ENCODE measurements at regions not wholly inside any gene's neighbourhood (a gene's known extent, or its start where the extent isn't known, plus 50 kb on each side); places are given as distances from the start of the nearest gene placed in this dataset.
"Not testable (repeated sequence)": the region's sequence is repeated elsewhere in the genome, so short reads cannot be mapped to it uniquely, and the experiment has no call there.

DNA sequence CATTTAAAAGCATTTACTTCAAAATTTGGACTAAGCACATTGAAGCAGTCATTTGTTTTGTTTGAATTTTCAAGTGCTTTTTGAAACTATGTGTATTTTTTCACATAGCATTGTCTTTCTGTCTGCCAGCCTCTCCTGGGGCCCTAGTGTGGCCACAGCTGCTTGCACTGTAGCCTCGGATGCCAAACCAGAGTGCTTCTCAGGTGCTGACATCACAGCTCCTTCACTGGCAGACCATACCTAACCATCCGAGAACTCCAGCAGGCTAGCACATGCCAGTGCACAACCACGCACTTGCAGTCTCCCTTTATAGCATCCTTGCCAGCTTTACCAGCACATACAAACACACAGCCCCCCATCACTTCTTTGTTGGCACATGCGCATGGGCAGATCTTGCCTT, 1019.7 kb downstream of the STPG2 start:
- no peak for DNase-seq

DNA sequence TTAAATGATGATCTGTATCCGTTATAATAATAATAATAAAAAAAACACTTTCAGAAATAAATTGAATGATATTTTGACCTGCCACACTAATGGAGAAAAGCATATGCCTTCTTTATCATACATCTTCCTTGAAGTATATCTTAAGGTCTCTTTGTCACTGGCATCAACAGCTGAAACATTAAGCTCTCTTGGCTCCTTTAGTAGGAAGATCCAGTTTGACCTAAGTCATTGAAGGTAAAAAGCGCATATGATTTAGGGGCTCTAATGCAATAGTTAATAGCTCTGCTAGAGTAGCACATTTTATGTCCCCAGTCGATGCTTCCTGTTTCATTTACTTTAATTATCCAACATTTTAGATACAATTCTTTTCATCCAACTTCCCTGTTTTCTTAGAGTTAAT, 1010.8 kb downstream of the STPG2 start:
- no peak for DNase-seq

GRCh38 chr4:97134456-97134855, 1008.8 kb downstream of the STPG2 start:
- DNase-seq = no peak

GRCh38 chr4:97139791-97140190, 1003.5 kb downstream of the STPG2 start:
- DNase-seq = no peak

- DNase-seq = no peak
Measured at GRCh38 chr4:97140545-97140944, 1002.7 kb downstream of the STPG2 start.

DNA sequence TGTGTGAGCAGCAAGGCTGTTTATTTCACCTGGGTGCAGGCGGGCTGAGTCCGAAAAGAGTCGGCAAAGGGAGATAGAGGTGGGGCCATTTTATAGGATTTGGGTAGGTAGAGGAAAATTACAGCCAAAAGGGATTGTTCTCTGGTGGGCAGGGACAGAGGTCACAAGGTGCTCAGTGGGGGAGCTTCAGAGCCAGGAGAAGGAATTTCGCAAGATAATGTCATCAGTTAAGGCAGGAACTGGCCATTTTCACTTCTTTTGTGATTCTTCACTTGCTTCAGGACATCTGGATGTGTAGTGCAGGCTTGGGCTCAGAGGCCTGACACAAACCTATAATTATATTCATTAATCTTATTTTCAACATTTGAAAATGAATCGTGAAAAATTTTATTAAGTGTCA, 1001.9 kb downstream of the STPG2 start:
- not testable (repeated sequence) for DNase-seq

DNA sequence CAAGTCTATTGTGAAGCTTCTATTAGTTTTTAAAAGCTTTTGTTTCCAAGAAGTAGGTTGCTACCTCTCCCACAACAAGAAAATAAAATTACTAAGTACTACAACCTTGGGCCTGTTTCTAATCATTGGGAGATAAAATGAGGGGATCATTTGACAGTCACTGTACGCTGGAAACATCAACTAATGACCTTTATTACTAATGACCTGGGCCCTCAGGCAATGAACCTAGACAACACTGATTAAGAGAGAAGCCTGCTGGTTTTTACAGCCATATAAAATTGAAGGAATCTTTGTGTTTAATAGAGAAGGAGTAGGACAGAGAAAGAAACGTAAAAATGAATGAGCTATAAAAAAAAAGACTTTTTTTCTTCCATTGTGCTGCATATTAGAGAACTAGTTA, 1000.9 kb downstream of the STPG2 start:
- DNase-seq = no peak

GRCh38 chr4:97142893-97143292, 1000.4 kb downstream of the STPG2 start:
- DNase-seq = no peak

- no peak for DNase-seq
Measured at GRCh38 chr4:97144199-97144598, 999.1 kb downstream of the STPG2 start.

DNA sequence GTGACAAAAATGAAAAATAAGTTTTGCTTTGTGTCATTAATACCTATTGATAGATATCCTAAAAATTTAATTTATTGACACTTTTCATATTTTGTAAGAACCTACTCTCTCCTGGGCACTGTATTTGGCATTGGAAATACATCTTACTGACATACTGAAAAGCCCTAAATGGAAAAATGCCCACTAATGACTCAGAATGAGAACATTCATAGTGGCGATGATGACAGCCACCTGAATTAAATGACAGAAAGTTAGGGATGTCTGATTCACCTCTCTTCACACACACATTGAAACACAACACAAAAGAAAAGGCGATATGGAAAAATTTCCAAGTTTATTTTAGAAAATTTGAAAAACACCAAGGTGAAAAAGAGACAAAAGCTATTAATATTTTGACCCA, 992.3 kb downstream of the STPG2 start:
- no peak for DNase-seq

- no peak for DNase-seq
Measured at GRCh38 chr4:97152149-97152548, 991.1 kb downstream of the STPG2 start.

- DNase-seq = no peak
Measured at GRCh38 chr4:97153042-97153441, 990.2 kb downstream of the STPG2 start.

DNA sequence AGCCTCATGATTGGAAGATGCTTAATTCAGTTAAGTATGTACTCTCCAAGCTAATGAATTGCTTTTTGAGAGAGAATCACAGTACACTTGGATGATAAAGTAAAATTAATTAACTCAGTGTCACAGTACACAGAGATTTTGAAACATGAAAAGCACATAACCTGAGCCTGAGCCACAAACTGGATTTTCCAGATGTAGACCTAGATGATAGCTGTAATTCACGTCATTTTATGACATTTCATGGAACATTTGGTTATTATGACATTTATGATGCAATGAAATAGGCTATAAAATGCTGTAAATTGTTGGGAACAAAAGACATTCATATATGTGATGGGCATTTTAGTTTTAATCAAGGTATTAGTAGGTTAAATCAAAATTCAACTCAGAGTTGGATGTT, 983.7 kb downstream of the STPG2 start:
- DNase-seq = no peak

DNA sequence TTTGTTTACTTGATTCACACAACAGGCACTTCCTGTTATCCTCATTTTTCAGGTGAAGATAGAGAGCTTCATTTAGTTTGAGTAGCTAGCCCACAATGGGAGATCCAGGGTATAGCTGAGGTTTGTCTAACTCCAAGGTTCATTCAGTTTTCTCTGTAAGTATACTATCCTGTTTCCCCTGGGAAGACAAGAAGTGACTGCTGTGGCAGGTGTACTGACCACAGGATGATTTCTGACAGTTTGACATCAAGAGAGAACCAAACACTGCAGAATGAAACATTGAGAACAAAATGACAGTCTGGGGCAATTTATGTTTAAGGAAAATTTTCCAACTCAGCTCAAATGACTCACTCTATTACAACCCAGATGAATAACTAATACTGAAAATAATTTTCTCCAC, 958.0 kb downstream of the STPG2 start:
- no peak for DNase-seq

GRCh38 chr4:97197106-97197505, 946.2 kb downstream of the STPG2 start:
- DNase-seq = no peak

- DNase-seq = no peak
Measured at GRCh38 chr4:97208749-97209148, 934.5 kb downstream of the STPG2 start.

- DNase-seq = no peak
Measured at GRCh38 chr4:97215409-97215941, 927.8 kb downstream of the STPG2 start.

DNA sequence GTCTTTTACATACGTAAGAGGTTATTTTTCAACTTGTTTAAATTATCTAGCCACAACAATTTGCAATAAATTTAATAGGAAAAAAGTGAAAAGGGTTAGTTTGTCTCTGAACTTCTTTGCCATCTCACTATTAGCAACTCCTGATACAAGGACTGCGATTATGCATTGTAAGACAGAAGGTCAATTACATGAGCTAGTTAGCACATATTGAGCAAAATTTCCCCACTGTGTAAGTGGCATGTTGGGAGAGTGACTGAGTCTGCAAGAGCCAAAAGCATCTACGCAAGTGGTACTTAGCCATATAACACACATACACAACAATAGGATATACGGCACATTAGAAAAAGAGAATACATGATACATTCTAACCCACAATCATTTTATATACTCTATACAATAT, 927.2 kb downstream of the STPG2 start:
- DNase-seq = no peak

DNA sequence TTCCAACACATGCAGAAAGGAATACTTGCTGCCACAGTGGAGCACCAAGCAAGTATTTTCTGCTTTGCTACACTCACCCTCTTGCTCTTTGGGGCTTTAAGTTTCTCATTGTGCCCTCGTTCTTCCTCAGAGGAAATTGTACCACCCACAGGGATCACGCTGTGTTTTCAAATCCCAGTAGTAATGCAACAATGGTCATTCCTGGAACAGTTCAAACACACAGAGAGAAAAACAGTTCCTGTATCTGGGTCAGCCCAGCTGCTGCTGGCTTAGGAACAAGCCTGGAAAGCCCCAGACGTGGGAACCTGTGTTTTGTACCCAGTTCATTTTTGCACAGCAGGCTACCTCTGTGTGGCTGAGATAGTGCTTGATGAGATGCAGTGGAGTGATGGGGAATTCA, 907.8 kb downstream of the STPG2 start:
- no peak for DNase-seq

DNA sequence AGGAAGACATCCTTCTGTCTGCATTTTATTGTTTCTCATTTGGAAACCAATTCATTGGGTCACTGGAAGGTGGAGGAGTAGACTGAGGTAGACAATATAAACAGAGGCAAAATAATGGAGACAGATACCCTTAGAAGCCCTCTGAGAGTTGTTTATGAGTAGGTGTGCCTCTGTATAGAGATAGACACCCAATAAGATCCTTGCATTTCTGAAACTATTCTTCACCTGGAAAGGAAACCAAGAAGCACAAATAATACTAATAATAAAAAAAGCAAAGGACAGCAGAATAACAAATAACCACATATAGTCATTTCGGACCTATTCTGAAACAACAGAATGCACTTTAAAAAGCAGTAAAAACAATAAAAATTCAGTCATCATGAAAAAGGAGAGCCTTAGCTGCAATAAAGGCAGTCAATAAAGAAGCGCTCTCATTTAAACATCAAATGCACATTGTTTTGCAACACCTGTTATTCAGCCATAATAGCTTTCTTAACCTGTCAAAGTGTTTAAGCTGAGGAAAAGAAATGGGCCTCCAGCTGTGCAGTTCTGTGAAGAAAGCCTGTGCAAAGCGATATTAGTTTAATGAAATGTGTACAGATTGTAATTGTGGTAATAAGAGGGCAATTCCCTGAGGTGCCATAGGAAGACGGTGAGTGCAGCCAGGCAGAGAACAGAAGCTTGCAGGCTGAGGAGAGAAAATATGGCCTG, 904.2 kb downstream of the STPG2 start:
- DNase-seq = no peak

DNA sequence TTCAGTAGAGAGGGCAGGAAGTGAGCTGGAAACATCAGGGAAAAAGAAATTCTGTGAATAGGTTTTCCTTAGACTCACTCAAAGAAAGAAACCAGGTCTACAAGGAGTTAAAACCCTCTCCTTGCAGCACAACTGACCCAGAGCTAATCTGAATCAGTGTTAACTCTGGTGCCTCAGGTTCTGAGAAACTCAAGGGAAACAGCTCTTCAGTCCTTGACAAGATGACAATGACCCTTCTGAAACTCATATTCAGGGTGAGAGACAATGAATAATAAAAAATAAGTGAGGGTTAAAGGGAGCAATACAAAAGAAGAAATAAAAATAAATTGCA, 903.6 kb downstream of the STPG2 start:
- no peak for DNase-seq

- DNase-seq = no peak
Measured at GRCh38 chr4:97252615-97253154, 890.6 kb downstream of the STPG2 start.

- DNase-seq = no peak
Measured at GRCh38 chr4:97262769-97263168, 880.5 kb downstream of the STPG2 start.

- DNase-seq = no peak
Measured at GRCh38 chr4:97270051-97270450, 873.2 kb downstream of the STPG2 start.

GRCh38 chr4:97279391-97279790, 863.9 kb downstream of the STPG2 start:
- DNase-seq = no peak

Data from fibroblast of skin of right biceps (primary cell).